OCI-LY7 (cell line): ENCODE measurements at regions not wholly inside any gene's neighbourhood (a gene's known extent, or its start where the extent isn't known, plus 50 kb on each side); places are given as distances from the start of the nearest gene placed in this dataset.

ENCODE experiments used
- BruUV-seq: library from RNA; stranded (reverse); fragments of 400-500 nt; replicated peaks from 2 replicates; lab custom pipeline; 2021; lab: Mats Ljungman, UMichigan
- CTCF ChIA-PET: fragments of 300-600 bp; sonication (Branson Sonifier 250); formaldehyde crosslinking; loops from one replicate; lab custom pipeline; 2022; ENCODE audit warnings: antibody characterized with exemption; ENCODE audit not compliant: unreplicated experiment; lab: Charles Lee
- POLR2A ChIA-PET: fragments of 300-600 bp; sonication (Branson Sonifier 250); formaldehyde crosslinking; loops from one replicate; lab custom pipeline; 2022; ENCODE audit warnings: antibody characterized with exemption; lab: Charles Lee
- DNase-seq: peaks from one replicate; pipeline ENCODE4 v3.0.0-alpha.2; 2015; ENCODE audit warnings: low spot score
- H2AFZ ChIP-seq: fragments of 200-600 bp; sonication (generic), shearing (Covaris generic); 2 replicates; pipeline ENCODE4 v1.6.1; 2014; ENCODE audit warnings: mild to moderate bottlenecking, antibody characterized with exemption, low read length, moderate library complexity
- H3K27ac ChIP-seq: fragments of 200-600 bp; sonication (generic); 2 replicates; pipeline ENCODE4 v1.5.1; 2014; ENCODE audit warnings: mixed run types, low read depth, mild to moderate bottlenecking, moderate library complexity, low read length, inconsistent platforms; ENCODE audit not compliant: poor library complexity, severe bottlenecking
- H3K36me3 ChIP-seq: fragments of 200-600 bp; sonication (generic); 2 replicates; pipeline ENCODE4 v1.6.1; 2014; ENCODE audit warnings: mild to moderate bottlenecking, antibody characterized with exemption, low read length, moderate library complexity, mixed read lengths; ENCODE audit not compliant: insufficient read depth
- H3K4me1 ChIP-seq: fragments of 200-600 bp; sonication (generic); 2 replicates; pipeline ENCODE4 v1.5.1; 2014; ENCODE audit warnings: mild to moderate bottlenecking, low read length; ENCODE audit not compliant: insufficient read depth, poor library complexity, severe bottlenecking
- H3K4me2 ChIP-seq: fragments of 200-600 bp; sonication (generic); 2 replicates; pipeline ENCODE4 v1.6.1; 2014; ENCODE audit warnings: mild to moderate bottlenecking, low read length
- H3K4me3 ChIP-seq: fragments of 200-600 bp; sonication (generic); 2 replicates; pipeline ENCODE4 v1.5.1; 2014; ENCODE audit warnings: mild to moderate bottlenecking, low read depth, low read length; ENCODE audit not compliant: poor library complexity, severe bottlenecking
- H3K79me2 ChIP-seq: fragments of 200-600 bp; sonication (generic); 2 replicates; pipeline ENCODE4 v1.6.1; 2016; ENCODE audit warnings: low read depth, mild to moderate bottlenecking, low read length, moderate library complexity, mixed read lengths; ENCODE audit not compliant: insufficient read depth
- H3K9me2 ChIP-seq: fragments of 200-600 bp; sonication (generic); 2 replicates; pipeline ENCODE4 v1.6.1; 2016; ENCODE audit warnings: mild to moderate bottlenecking, low read length, mixed read lengths; ENCODE audit not compliant: insufficient read depth
- H3K9me3 ChIP-seq: fragments of 200-600 bp; sonication (generic); 2 replicates; pipeline ENCODE4 v1.6.1; 2014; ENCODE audit warnings: mild to moderate bottlenecking, mixed run types, low read length, mixed read lengths
- H4K20me1 ChIP-seq: fragments of 200-600 bp; sonication (generic); 2 replicates; pipeline ENCODE4 v1.6.1; 2014; ENCODE audit warnings: mild to moderate bottlenecking, antibody characterized with exemption, low read length, moderate library complexity, mixed read lengths; ENCODE audit not compliant: insufficient read depth
- EZH2phosphoT487 ChIP-seq: fragments of 200-600 bp; sonication (generic); IDR thresholded peaks from 2 replicates; pipeline ENCODE4 v1.6.1; 2018; ENCODE audit warnings: low read depth, borderline replicate concordance, mild to moderate bottlenecking, mixed run types, antibody characterized with exemption, low read length, moderate library complexity, mixed read lengths
- intact Hi-C: fragments of 100-400 bp; cut with micrococcal nuclease; formaldehyde crosslinking; loops from one replicate; pipeline ENCODE4 v1.10.0; 2022; ENCODE audit not compliant: unreplicated experiment
- TF ChIP-seq, protein P1 (sequence below): fragments of 200-600 bp; sonication (generic); conservative IDR thresholded peaks from 2 replicates; pipeline ENCODE4 v1.5.1; 2014; ENCODE audit warnings: mild to moderate bottlenecking, antibody characterized with exemption, low read length, moderate library complexity, mixed read lengths

GRCh38 chr22:47396105-47396504 is 633.7 kb downstream of the TBC1D22A start:
- CTCF ChIA-PET: no interaction called here

DNA sequence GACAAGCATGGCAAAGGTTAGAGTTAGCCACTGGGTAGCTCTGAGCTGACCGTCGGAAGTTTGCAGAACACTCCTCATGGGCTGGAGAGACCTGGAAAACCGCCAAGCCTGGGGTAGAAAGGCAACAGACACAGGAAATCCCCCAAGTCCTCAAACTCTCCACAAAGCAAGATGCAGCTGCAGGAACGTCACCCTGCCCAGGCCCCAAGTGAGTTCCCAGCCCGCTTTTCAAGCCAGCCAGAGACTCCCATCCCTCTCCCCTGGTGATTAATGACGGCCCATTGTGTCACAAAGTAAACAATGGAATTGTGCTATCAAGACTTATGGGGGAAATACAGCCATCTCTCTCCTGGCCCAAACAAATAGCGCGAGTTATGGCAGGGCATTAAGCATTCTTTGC is 633.0 kb downstream of the TBC1D22A start:
- no TSS peak for BruUV-seq
- intact Hi-C loops: no loop called here

More at GRCh38 chr22:47396105-47396504, 633.7 kb downstream of the TBC1D22A start:
- H3K9me3 ChIP-seq: no peaks in the 10 kb centered on the region
- H3K4me2 ChIP-seq: no peak overlapping the region
- H3K9me2 ChIP-seq: no peaks in the 10 kb centered on the region
- TF ChIP-seq EZH2phosphoT487: no peak
- TF ChIP-seq, protein P1, sequence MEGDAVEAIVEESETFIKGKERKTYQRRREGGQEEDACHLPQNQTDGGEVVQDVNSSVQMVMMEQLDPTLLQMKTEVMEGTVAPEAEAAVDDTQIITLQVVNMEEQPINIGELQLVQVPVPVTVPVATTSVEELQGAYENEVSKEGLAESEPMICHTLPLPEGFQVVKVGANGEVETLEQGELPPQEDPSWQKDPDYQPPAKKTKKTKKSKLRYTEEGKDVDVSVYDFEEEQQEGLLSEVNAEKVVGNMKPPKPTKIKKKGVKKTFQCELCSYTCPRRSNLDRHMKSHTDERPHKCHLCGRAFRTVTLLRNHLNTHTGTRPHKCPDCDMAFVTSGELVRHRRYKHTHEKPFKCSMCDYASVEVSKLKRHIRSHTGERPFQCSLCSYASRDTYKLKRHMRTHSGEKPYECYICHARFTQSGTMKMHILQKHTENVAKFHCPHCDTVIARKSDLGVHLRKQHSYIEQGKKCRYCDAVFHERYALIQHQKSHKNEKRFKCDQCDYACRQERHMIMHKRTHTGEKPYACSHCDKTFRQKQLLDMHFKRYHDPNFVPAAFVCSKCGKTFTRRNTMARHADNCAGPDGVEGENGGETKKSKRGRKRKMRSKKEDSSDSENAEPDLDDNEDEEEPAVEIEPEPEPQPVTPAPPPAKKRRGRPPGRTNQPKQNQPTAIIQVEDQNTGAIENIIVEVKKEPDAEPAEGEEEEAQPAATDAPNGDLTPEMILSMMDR: no peak
- no peaks in the 10 kb centered on the region for H3K4me1 ChIP-seq
- intact Hi-C loops: no loop called here
- H3K4me3 ChIP-seq: no peak overlapping the region
- no TSS peak for BruUV-seq
- POLR2A ChIA-PET: no interaction called here
- no peak overlapping the region for H2AFZ ChIP-seq
- H4K20me1 ChIP-seq: no peaks in the 10 kb centered on the region
- H3K27ac ChIP-seq: no peak overlapping the region
- H3K36me3 ChIP-seq: no peaks in the 10 kb centered on the region
- DNase-seq: no peak
- no peaks in the 10 kb centered on the region for H3K79me2 ChIP-seq

More for the DNA sequence above, 633.0 kb downstream of the TBC1D22A start:
- Histone ChIP-seq H3K9me2 (no peaks in the 10 kb centered on the region), H3K4me3 (no peak overlapping the region), H3K27ac (no peak overlapping the region), H4K20me1 (no peaks in the 10 kb centered on the region), H3K36me3 (no peaks in the 10 kb centered on the region), H3K79me2 (no peaks in the 10 kb centered on the region), H3K4me2 (no peak overlapping the region), H3K9me3 (no peaks in the 10 kb centered on the region), H2AFZ (no peak overlapping the region), H3K4me1 (no peaks in the 10 kb centered on the region)
- TF ChIP-seq, protein P1: no peak
- no peak for TF ChIP-seq EZH2phosphoT487
- ChIA-PET POLR2A (no interaction called here), CTCF (no interaction called here)
- DNase-seq: no peak
